CD14-positive monocyte (primary cell): ENCODE measurements at regions not wholly inside any gene's neighbourhood (a gene's known extent, or its start where the extent isn't known, plus 50 kb on each side); places are given as distances from the start of the nearest gene placed in this dataset.
A peak's percentile ranks its signal among the peaks of the same experiment; 100 is the strongest.

Experiments used
- DNase-seq, 3 donors: peaks; one replicate each; pipeline ENCODE4 v3.0.0-alpha.2; 2011 to 2022
- H2AFZ ChIP-seq: 2 replicates; pipeline ENCODE4 v1.6.0; 2012; ENCODE audit warnings: mild to moderate bottlenecking, low read depth, low read length, inconsistent platforms; ENCODE audit not compliant: insufficient read depth, poor library complexity, severe bottlenecking
- H3K27ac ChIP-seq, 2 donors: 1 replicate in 1 of 2; 2 replicates in 1 of 2; pipeline ENCODE4 v1.5.1; 2012 to 2013; ENCODE audit warnings: low read length in 2 of 2, control low read depth in 1 of 2, inconsistent platforms in 1 of 2, low read depth in 1 of 2, mild to moderate bottlenecking in 1 of 2
- H3K27me3 ChIP-seq, 2 donors: one replicate each; pipeline versions ENCODE4 v1.6.0 to v1.6.1; 2011 to 2013; ENCODE audit warnings: low read length in 2 of 2; ENCODE audit not compliant: control insufficient read depth in 2 of 2, insufficient read depth in 2 of 2
- H3K36me3 ChIP-seq, 2 donors: replicated peaks in 1 of 2; 1 replicate in 1 of 2; 2 replicates in 1 of 2; pipeline versions ENCODE4 v1.5.1 to v1.6.1; 2012 to 2013; ENCODE audit warnings: low read length in 2 of 2, control low read depth in 1 of 2, inconsistent platforms in 1 of 2, mild to moderate bottlenecking in 1 of 2; ENCODE audit not compliant: insufficient read depth in 2 of 2, control insufficient read depth in 1 of 2
- H3K4me1 ChIP-seq, 2 donors: 1 replicate in 1 of 2; 2 replicates in 1 of 2; pipeline versions ENCODE4 v1.5.1 to v1.6.1; 2012 to 2013; ENCODE audit warnings: low read length in 2 of 2, control low read depth in 1 of 2, inconsistent platforms in 1 of 2, mild to moderate bottlenecking in 1 of 2, moderate library complexity in 1 of 2; ENCODE audit not compliant: insufficient read depth in 2 of 2, control insufficient read depth in 1 of 2
- H3K4me2 ChIP-seq: replicated peaks from 2 replicates; pipeline ENCODE3; 2012; ENCODE audit warnings: low read length, moderate library complexity, mild to moderate bottlenecking; ENCODE audit not compliant: poor library complexity, severe bottlenecking; ENCODE audit errors: extremely low read depth
- H3K4me3 ChIP-seq, 3 experiments: fragments of 200-600 bp in 1 of 3; sonication (generic) in 1 of 3; replicated peaks in 1 of 3; 1 replicate in 2 of 3; 2 replicates in 1 of 3; pipeline ENCODE4 v1.5.1; 2011 to 2013; ENCODE audit warnings: low read length in 3 of 3, mild to moderate bottlenecking in 3 of 3, control low read depth in 2 of 3, low read depth in 2 of 3, inconsistent platforms in 1 of 3, moderate library complexity in 1 of 3
- H3K79me2 ChIP-seq: 2 replicates; pipeline ENCODE4 v1.6.0; 2012; ENCODE audit warnings: mild to moderate bottlenecking, control low read depth, inconsistent platforms, low read length, moderate library complexity; ENCODE audit not compliant: insufficient read depth
- H3K9ac ChIP-seq: 2 replicates; pipeline ENCODE4 v1.6.0; 2017; ENCODE audit warnings: low read length, mild to moderate bottlenecking; ENCODE audit not compliant: insufficient read depth, poor library complexity, severe bottlenecking
- H3K9me3 ChIP-seq, 2 donors: replicated peaks in 1 of 2; 1 replicate in 1 of 2; 2 replicates in 1 of 2; pipeline versions ENCODE4 v1.5.1 to v1.6.1; 2012 to 2013; ENCODE audit warnings: low read length in 2 of 2, control low read depth in 1 of 2; ENCODE audit not compliant: control insufficient read depth in 1 of 2, insufficient read depth in 1 of 2
- H4K20me1 ChIP-seq: 2 replicates; pipeline ENCODE4 v1.6.0; 2012; ENCODE audit warnings: mild to moderate bottlenecking, low read length, control low read depth, moderate library complexity; ENCODE audit not compliant: insufficient read depth
- H3K27ac Mint-ChIP-seq, 7 donors: one replicate each; pipeline ENCODE4 v1.8.0; 2020; ENCODE audit warnings: mild to moderate bottlenecking in 7 of 7, mixed read lengths in 7 of 7, moderate library complexity in 6 of 7, inconsistent platforms in 2 of 7
- H3K27me3 Mint-ChIP-seq, 3 donors: one replicate each; pipeline ENCODE4 v1.8.0; 2021 to 2022; ENCODE audit warnings: low read depth in 3 of 3, mild to moderate bottlenecking in 3 of 3, mixed read lengths in 3 of 3, moderate library complexity in 3 of 3, inconsistent platforms in 1 of 3
- H3K36me3 Mint-ChIP-seq, 2 donors: one replicate each; pipeline ENCODE4 v1.8.0; 2020; ENCODE audit warnings: mixed read lengths in 2 of 2, inconsistent platforms in 1 of 2, mild to moderate bottlenecking in 1 of 2
- H3K4me1 Mint-ChIP-seq: one replicate; pipeline ENCODE4 v1.8.0; 2020; ENCODE audit warnings: mild to moderate bottlenecking, mixed read lengths
- H3K4me3 Mint-ChIP-seq, 2 donors: one replicate each; pipeline ENCODE4 v1.8.0; 2020; ENCODE audit warnings: mild to moderate bottlenecking in 2 of 2, mixed read lengths in 2 of 2, moderate library complexity in 1 of 2
- H3K9me3 Mint-ChIP-seq, 7 donors: one replicate each; pipeline ENCODE4 v1.8.0; 2020 to 2022; ENCODE audit warnings: mixed read lengths in 7 of 7, mild to moderate bottlenecking in 6 of 7, moderate library complexity in 6 of 7, inconsistent platforms in 2 of 7
- CTCF ChIP-seq: fragments of 200-600 bp; IDR thresholded peaks from one replicate; pipeline ENCODE4 v1.8.0; 2022; ENCODE audit warnings: antibody characterized with exemption, mild to moderate bottlenecking
- WGBS: methylation state at CpG from one replicate; pipeline ENCODE4 v1.1.5; 2013; ENCODE audit warnings: missing lambda C conversion rate; ENCODE audit not compliant: insufficient coverage; 5-methylcytosine and 5-hydroxymethylcytosine counted together
- intact Hi-C, 2 donors: fragments of 100-400 bp; cut with micrococcal nuclease; formaldehyde crosslinking; loops; one replicate each; pipeline versions ENCODE4 v1.15.0 to v1.15.1; 2023

DNA sequence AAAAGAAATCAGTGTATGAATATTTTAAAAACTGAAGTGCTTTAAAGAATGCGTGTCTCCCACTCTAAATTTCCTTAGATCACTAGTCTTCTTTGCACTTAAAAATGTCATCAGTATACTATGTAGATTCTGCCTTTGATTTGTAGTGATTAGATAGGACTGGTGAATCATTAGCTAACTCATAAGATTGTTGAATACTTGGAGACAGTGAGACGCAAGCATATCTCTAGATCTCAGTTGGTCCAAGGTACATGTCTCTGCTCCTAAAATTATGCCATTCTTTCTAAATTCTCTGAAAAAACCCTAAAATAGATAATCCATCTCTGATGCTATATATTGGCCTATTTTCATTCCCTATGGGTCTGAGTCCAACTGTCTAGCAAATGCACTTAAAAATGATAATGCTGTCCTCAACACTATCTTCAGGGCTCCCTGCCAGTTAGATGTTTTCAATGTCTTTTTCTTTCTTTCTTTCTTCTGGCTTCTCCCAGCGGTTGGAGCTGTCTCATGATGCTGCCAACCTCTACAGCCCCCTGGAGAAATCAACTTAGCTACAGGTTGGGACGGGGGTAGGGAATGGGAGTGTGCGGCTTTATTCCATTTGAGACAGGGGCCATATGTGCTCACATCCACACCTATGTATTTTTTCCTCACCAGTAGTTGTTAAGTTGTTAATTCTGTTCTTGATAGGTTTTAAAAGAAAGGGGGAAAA lies 301.0 kb downstream of the NDFIP2 start:
- Histone ChIP-seq H3K4me1 (peaks cover 10 to 11% of the 10 kb centered on the region in 2 donors), H3K79me2 (no peaks in the 10 kb centered on the region), H3K36me3 (no peaks in the 10 kb centered on the region), H2AFZ (no peak overlapping the region), H4K20me1 (no peaks in the 10 kb centered on the region), H3K4me2 (no peak overlapping the region), H3K27ac (no peak overlapping the region), H3K9ac (no peak overlapping the region), H3K9me3 (no peaks in the 10 kb centered on the region), H3K4me3 (no peak overlapping the region), H3K27me3 (no peaks in the 10 kb centered on the region)
- intact Hi-C loops = loop anchor here in 1 of 2 donors (10.0 kb wide), 1 partner anchor 583 kb away; no protein-coding TSS in a partner anchor
- no peaks in the 10 kb centered on the region for H3K36me3 Mint-ChIP-seq
- H3K27me3 Mint-ChIP-seq = peaks cover 0 to 2% (median 0%) of the 10 kb centered on the region in 3 donors
- no peak for DNase-seq
- no CpG with 5 or more reads among the region's 5 CpGs for WGBS
- peaks cover 0 to 2% (median 0%) of the 10 kb centered on the region in 7 donors for H3K9me3 Mint-ChIP-seq
- H3K4me1 Mint-ChIP-seq = peaks cover 13% of the 10 kb centered on the region
- no peak overlapping the region for H3K27ac Mint-ChIP-seq
- TF ChIP-seq CTCF = no peak
- H3K4me3 Mint-ChIP-seq = no peak overlapping the region

- H3K9me3 Mint-ChIP-seq = peaks cover 0 to 2% (median 0%) of the 10 kb centered on the region in 7 donors
- H3K9ac ChIP-seq = no peak overlapping the region
- no peak overlapping the region for H3K4me2 ChIP-seq
- DNase-seq = no peak
- no peak overlapping the region for H3K27ac ChIP-seq
- H3K79me2 ChIP-seq = no peaks in the 10 kb centered on the region
- H3K4me3 ChIP-seq = no peak overlapping the region
- H3K4me1 Mint-ChIP-seq = peaks cover 23% of the 10 kb centered on the region
- H4K20me1 ChIP-seq = no peaks in the 10 kb centered on the region
- H3K36me3 Mint-ChIP-seq = no peaks in the 10 kb centered on the region
- 85% methylated on average over 3 of the region's 3 CpGs for WGBS
- no peak for TF ChIP-seq CTCF
- H3K36me3 ChIP-seq = no peaks in the 10 kb centered on the region
- H3K27me3 ChIP-seq = no peaks in the 10 kb centered on the region
- peaks cover 0 to 2% (median 0%) of the 10 kb centered on the region in 3 donors for H3K27me3 Mint-ChIP-seq
- no peak overlapping the region for H2AFZ ChIP-seq
- H3K4me3 Mint-ChIP-seq = no peak overlapping the region
- intact Hi-C loops = loop anchor here in 1 of 2 donors (10.0 kb wide), 1 partner anchor 585 kb away; no protein-coding TSS in a partner anchor
- no peaks in the 10 kb centered on the region for H3K9me3 ChIP-seq
- H3K27ac Mint-ChIP-seq = peak overlapping the region in 2 of 7 donors; percentile 3 to 46
- peaks cover 14 to 16% of the 10 kb centered on the region in 2 donors for H3K4me1 ChIP-seq
Observed at GRCh38 chr13:79780240-79780639, 299.3 kb downstream of the NDFIP2 start.
